Caco-2 (cell line): ENCODE measurements at regions not wholly inside any gene's neighbourhood (a gene's known extent, or its start where the extent isn't known, plus 50 kb on each side); places are given as distances from the start of the nearest gene placed in this dataset.

ENCODE experiments used
- BruUV-seq: library from RNA; stranded (reverse); fragments of 400-500 nt; replicated peaks from 2 replicates; lab custom pipeline; 2021; lab: Mats Ljungman, UMichigan
- CTCF ChIA-PET: fragments of 300-600 bp; sonication (Branson Sonifier 250); formaldehyde crosslinking; loops from one replicate; lab custom pipeline; 2022; ENCODE audit warnings: antibody characterized with exemption; lab: Charles Lee
- POLR2A ChIA-PET: fragments of 300-600 bp; sonication (Branson Sonifier 250); formaldehyde crosslinking; loops from one replicate; lab custom pipeline; 2022; ENCODE audit warnings: antibody characterized with exemption; lab: Charles Lee
- DNase-seq, 2 experiments: peaks; one replicate each; pipeline versions ENCODE4 v3.0.0 to v3.0.0-alpha.2; 2020 to 2022
- H3K27me3 ChIP-seq: replicated peaks from 2 replicates; pipeline ENCODE4 v1.6.0; 2011; ENCODE audit warnings: low read length; ENCODE audit not compliant: control insufficient read depth, insufficient read depth
- H3K36me3 ChIP-seq: 2 replicates; pipeline ENCODE4 v1.5.1; 2011; ENCODE audit warnings: low read length; ENCODE audit not compliant: control insufficient read depth, insufficient read depth
- H3K4me1 ChIP-seq: fragments of 250-450 bp; sonication (Bioruptor Pico); 2 replicates; pipeline ENCODE4 v1.5.1; 2020; ENCODE audit warnings: mild to moderate bottlenecking
- H3K4me3 ChIP-seq: 2 replicates; pipeline ENCODE4 v1.5.1; 2011; ENCODE audit warnings: low read depth, mild to moderate bottlenecking, control low read depth, low read length
- H3K9me3 ChIP-seq: fragments of 250-450 bp; sonication (Bioruptor Pico); 2 replicates; pipeline ENCODE4 v1.5.1; 2020; ENCODE audit warnings: mild to moderate bottlenecking, moderate library complexity
- H3K27ac Mint-ChIP-seq: one replicate; pipeline ENCODE4 v1.8.0; 2022; ENCODE audit warnings: mixed read lengths; ENCODE audit not compliant: unreplicated experiment
- H3K27me3 Mint-ChIP-seq: one replicate; pipeline ENCODE4 v1.8.0; 2022; ENCODE audit warnings: mixed read lengths; ENCODE audit not compliant: insufficient read depth, unreplicated experiment
- H3K36me3 Mint-ChIP-seq: one replicate; pipeline ENCODE4 v1.8.0; 2022; ENCODE audit warnings: mild to moderate bottlenecking, mixed read lengths; ENCODE audit not compliant: insufficient read depth, unreplicated experiment
- H3K4me1 Mint-ChIP-seq: one replicate; pipeline ENCODE4 v1.8.0; 2022; ENCODE audit warnings: low read depth, mixed read lengths; ENCODE audit not compliant: unreplicated experiment
- H3K4me3 Mint-ChIP-seq: one replicate; pipeline ENCODE4 v1.8.0; 2022; ENCODE audit warnings: mild to moderate bottlenecking, moderate library complexity, mixed read lengths; ENCODE audit not compliant: unreplicated experiment
- H3K9me3 Mint-ChIP-seq: one replicate; pipeline ENCODE4 v1.8.0; 2022; ENCODE audit warnings: mixed read lengths; ENCODE audit not compliant: unreplicated experiment
- CTCF ChIP-seq, 2 experiments: fragments of 200-600 bp in 1 of 2; IDR thresholded peaks; 1 replicate in 1 of 2; 2 replicates in 1 of 2; pipeline versions ENCODE4 v1.5.1 to v1.8.0; 2011 to 2022; ENCODE audit warnings: antibody characterized with exemption in 1 of 2, control low read depth in 1 of 2, inconsistent platforms in 1 of 2, low read depth in 1 of 2, low read length in 1 of 2, mild to moderate bottlenecking in 1 of 2, moderate library complexity in 1 of 2; ENCODE audit not compliant: insufficient read depth in 1 of 2, severe bottlenecking in 1 of 2, unreplicated experiment in 1 of 2
- intact Hi-C: fragments of 100-400 bp; cut with micrococcal nuclease; formaldehyde crosslinking; loops from one replicate; pipeline ENCODE4 v1.10.0; 2022; ENCODE audit not compliant: unreplicated experiment

GRCh38 chr4:14640476-14640875 lies 361.8 kb upstream of the CPEB2 start:
- H3K27me3 Mint-ChIP-seq: no peaks in the 10 kb centered on the region
- CTCF ChIA-PET: no interaction called here
- TF ChIP-seq CTCF (IDR thresholded peaks at IDR 0.05; ENCODE audit: insufficient read depth in 1 of 2, low read depth in 1 of 2, low read length in 1 of 2, severe bottlenecking in 1 of 2, unreplicated experiment in 1 of 2): no peak
- H3K4me3 Mint-ChIP-seq: no peak overlapping the region
- no TSS peak for BruUV-seq
- H3K4me3 ChIP-seq: no peak overlapping the region
- intact Hi-C loops: no loop called here
- H3K27me3 ChIP-seq: no peaks in the 10 kb centered on the region
- H3K27ac Mint-ChIP-seq: no peak overlapping the region
- H3K36me3 ChIP-seq: no peaks in the 10 kb centered on the region
- no peaks in the 10 kb centered on the region for H3K4me1 Mint-ChIP-seq
- no peaks in the 10 kb centered on the region for H3K36me3 Mint-ChIP-seq
- no peaks in the 10 kb centered on the region for H3K9me3 ChIP-seq
- POLR2A ChIA-PET: no interaction called here
- no peaks in the 10 kb centered on the region for H3K9me3 Mint-ChIP-seq
- no peak for DNase-seq
- no peaks in the 10 kb centered on the region for H3K4me1 ChIP-seq

DNA sequence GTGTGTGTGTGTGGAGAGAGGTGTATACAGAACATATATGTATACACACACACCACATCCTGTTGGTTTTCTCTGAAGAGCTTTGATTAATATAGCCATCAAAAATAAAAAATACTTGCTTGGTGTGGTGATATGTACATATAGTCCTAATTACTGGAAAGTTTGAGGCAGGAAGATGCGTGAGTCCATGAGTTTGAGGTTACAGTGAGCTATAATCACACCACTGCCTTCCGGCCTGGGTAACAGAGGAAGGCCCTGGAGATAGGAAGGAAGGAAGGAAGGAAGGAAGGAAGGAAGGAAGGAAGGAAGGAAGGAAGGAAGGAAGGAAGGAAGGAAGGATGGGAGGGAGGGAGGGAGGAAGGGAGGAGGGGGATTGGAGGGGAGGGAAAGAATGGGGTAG lies 360.4 kb upstream of the CPEB2 start:
- no peak overlapping the region for H3K27ac Mint-ChIP-seq
- POLR2A ChIA-PET: no interaction called here
- BruUV-seq: no TSS peak

DNA sequence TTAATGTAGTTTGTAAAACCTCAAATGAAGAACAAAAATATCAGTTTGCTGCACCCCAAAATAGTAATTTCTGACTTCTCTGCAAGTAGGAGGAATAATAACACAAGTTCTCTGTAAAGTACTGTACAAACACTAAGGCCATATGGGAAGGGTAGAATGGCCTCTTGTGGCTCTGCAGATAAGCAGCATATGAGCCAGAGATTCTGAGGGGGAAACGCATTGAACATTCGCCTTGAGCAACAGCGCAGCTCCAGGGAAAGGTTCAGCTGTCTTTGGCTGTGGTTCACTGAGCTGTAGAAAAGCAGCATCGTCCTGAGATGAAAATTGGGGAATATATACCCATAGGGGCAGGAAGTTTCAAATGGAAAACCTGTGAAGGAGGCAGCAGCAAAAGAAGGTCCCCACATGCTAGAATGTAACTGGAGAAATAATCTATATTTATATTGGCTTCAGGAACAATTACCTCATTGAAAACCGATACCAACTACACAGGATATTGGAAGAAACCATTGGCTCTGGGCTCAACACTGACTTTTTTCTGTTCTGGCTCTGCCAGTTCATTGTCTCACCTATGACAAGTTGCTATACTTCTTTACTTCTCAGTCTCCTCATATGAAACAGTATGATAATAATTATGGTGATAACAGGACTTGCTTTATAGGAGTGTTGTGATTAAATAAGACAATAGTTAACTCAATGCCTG lies 357.6 kb upstream of the CPEB2 start:
- Histone ChIP-seq H3K27me3 (no peaks in the 10 kb centered on the region), H3K4me3 (no peak overlapping the region), H3K36me3 (no peaks in the 10 kb centered on the region), H3K4me1 (no peaks in the 10 kb centered on the region), H3K9me3 (no peaks in the 10 kb centered on the region)
- H3K36me3 Mint-ChIP-seq: no peaks in the 10 kb centered on the region
- H3K9me3 Mint-ChIP-seq: no peaks in the 10 kb centered on the region
- TF ChIP-seq CTCF (IDR thresholded peaks at IDR 0.05; ENCODE audit: insufficient read depth in 1 of 2, low read depth in 1 of 2, low read length in 1 of 2, severe bottlenecking in 1 of 2, unreplicated experiment in 1 of 2): no peak
- H3K27me3 Mint-ChIP-seq: no peaks in the 10 kb centered on the region
- ChIA-PET POLR2A (no interaction called here), CTCF (no interaction called here)
- H3K4me3 Mint-ChIP-seq: no peak overlapping the region
- H3K4me1 Mint-ChIP-seq: no peaks in the 10 kb centered on the region
- H3K27ac Mint-ChIP-seq: no peak overlapping the region
- no TSS peak for BruUV-seq
- DNase-seq: no peak
- intact Hi-C loops: no loop called here

More for the DNA sequence above, 360.4 kb upstream of the CPEB2 start:
- H3K27me3 ChIP-seq: no peaks in the 10 kb centered on the region
- TF ChIP-seq CTCF (IDR thresholded peaks at IDR 0.05; ENCODE audit: insufficient read depth in 1 of 2, low read depth in 1 of 2, low read length in 1 of 2, severe bottlenecking in 1 of 2, unreplicated experiment in 1 of 2): no peak
- no peak for DNase-seq
- H3K9me3 ChIP-seq: no peaks in the 10 kb centered on the region
- intact Hi-C loops: no loop called here
- Mint-ChIP-seq H3K36me3 (no peaks in the 10 kb centered on the region), H3K9me3 (no peaks in the 10 kb centered on the region), H3K4me1 (no peaks in the 10 kb centered on the region), H3K4me3 (no peak overlapping the region), H3K27me3 (no peaks in the 10 kb centered on the region)
- H3K4me1 ChIP-seq: no peaks in the 10 kb centered on the region
- no peak overlapping the region for H3K4me3 ChIP-seq
- CTCF ChIA-PET: no interaction called here
- no peaks in the 10 kb centered on the region for H3K36me3 ChIP-seq
